Activated CD4-positive, alpha-beta T cell treated with anti-CD3 and anti-CD28 coated beads for 48 hours (primary cell): ENCODE measurements at regions not wholly inside any gene's neighbourhood (a gene's known extent, or its start where the extent isn't known, plus 50 kb on each side); places are given as distances from the start of the nearest gene placed in this dataset.
"Not testable (repeated sequence)": the region's sequence is repeated elsewhere in the genome, so short reads cannot be mapped to it uniquely, and the experiment has no call there.

Experiments
- DNase-seq: peaks from one replicate; pipeline ENCODE4 v3.0.0-alpha.2; 2020

DNA sequence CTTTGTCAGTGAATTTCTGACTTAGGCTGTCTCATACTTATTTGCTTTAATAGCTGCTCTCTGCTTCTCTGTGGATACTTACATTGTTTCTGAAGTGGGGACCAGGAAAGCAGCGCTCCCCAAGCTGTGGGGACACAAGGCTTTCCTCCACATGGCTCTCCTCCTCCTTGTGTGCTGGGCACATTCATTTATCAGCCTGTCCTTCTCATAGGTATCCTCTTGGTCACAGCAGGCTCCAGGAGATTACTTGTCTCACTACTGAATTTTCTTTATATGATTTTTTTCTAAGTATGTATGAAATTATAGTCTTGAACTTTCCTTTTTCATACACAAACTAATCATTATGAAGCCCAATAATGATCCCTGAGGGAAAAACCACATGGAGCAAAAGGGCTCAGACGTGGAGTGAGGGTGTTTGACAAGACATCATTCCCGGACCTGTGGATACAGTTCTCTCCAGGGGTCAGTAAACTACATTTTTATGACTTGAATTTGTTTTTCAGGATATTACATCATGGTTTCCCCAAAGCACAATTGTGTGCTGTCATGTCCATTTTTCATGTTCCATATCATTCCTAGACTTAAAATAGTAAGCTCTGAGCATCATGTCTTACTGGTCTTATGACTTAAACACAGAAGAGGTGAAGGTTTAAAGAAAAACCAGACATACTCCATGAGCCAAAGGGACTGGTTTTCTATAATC is 234.5 kb downstream of the PCSK1 start:
- no peak for DNase-seq

DNA sequence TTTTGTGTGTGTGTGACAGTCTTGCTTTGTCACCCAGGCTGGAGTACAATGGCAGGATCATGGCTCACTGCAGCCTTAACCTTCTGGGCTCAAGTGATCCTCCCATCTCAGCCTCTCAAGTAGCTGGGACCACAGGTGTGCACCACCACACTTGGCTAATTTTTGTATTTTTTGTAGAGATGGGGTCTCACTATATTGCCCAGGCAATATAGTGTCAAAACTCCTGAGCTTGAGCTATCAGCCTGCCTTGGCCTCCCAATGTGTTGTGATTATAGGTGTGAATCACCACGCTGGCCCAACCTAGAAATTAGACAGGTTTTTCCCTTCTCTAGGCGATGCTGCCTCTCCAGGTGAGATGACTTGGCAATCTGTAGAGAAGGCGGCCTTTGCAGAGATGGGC is 235.3 kb downstream of the PCSK1 start:
- not testable (repeated sequence) for DNase-seq

DNA sequence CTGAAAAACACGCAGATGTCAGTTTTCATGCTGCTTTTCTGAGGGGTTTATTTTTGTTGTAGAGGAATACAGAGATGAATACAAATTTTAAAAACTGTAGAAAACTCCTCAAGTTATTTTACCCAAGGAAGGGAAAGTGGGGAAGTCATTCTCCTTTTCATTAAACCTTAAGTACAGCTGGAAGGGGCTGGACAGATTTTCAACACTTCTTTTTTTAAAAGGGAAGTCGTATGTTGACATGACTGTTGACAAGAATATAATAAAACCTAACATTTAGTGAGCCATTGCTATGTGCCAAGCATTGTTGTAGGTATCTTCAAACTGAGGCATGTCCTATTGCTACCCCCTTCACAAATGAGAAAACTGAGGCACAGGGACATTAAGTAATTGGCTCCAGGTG is 235.7 kb upstream of the ELL2 start:
- no peak for DNase-seq

DNA sequence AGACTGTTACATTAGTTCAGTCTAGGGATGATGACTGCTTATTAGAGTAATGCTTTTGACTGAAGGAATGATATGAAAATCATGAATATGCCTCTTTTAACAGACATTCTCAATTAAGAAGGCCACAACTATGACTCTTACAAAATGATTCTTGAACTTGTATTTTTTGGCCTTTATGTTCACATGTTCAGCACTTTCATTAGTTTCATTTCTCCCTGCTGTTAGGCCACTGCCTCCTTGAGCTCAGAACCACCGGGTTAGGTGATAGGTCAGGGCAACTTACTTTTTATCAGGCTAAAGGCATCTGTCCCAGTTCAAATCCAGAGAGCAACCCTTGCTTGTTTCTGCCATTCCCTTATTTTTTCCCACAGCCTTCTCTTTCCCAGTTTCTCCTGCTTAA is 235.2 kb upstream of the ELL2 start:
- no peak for DNase-seq

DNA sequence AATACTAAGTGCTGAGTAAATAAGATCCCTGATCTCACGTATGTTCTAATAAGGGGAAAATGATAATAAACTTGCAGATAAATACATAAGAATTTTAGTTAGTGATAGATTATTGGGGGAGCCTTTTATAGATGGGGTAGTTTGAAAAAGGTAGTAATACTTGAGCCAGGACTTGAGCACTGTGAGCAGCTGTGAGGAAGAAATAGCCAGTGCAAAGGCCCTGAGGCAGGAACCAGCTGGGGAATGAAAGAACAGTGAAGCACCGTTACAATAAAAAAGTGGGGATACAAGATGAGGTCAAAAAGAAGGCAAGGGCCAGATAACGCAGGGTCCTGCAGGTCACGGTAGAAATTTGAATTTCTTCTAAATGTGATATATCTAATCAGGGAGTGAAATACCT is 234.8 kb upstream of the ELL2 start:
- no peak for DNase-seq

DNA sequence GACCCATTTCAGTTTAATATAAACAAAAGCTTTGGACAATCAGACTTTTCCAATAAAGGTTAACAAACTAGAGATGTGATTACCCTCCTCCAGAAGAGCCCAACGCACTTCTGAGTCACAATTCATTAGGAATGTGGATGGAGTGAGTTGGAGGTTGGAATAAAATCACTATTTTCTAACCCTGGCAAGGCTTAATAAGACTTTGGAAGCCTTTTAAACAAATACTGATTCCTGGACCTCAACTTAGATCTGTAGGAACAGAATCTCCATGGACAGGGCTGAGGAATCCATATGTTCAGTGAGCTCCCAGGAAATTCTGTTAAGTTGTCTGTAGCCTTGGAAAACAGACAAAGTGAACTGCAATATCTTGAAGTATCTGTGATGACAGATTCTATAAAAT is 233.5 kb upstream of the ELL2 start:
- no peak for DNase-seq

DNA sequence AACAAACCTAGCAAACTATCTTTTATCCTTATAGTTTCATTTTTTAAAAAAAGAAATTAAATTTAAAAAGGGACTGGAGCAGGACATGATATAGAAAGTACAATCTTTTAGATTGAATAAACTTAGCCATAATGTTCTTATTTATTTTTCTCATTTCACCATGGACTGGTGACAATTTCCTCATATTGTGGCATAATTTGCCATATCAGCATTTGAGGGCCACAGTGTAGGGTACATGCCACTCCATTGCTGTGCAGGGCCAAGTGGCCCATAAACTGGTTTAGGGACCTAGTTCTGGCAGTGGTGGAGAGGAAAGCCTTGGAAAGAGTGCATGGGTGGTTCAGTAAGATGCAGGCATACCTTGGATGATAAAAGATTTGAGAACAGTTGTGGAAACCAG is 232.9 kb upstream of the ELL2 start:
- DNase-seq, result no peak

DNA sequence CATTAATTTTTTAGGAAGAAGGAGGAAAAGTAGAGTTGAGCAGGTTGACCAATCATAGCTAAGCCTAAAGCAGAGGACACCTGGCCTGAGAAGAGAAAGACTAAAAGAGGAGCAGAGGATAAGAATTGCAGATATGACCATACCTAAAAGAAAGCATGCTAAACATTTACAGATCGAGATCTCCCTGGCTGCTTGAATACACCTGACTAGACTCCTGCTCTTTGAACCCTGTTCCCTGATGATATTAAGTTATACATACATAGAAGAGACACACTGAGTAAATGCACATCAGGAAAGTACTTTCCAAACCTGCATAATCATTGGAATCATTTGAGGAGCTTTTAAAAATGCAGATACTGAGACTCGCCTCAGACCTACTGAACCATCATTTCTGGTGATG is 232.3 kb upstream of the ELL2 start:
- no peak for DNase-seq

DNA sequence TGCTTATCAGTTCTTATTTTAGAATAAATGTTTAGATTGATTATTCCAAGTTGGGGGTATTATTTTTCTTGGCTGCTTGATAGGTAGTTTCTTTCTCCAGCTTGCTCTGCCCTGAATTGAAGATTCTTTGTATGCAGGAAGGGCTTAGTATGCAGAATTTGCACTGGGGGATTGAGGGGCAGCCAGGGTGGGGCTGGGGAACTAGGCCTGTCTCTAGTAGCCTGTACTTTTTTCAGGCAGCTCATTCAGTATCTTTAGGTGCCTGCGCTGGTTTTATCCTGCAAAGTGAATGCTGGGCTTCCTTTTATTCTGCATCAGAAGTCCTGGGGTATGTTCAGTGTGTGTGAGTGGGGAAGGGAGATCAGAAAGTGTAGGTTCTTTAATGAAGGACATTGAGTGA is 228.3 kb upstream of the ELL2 start:
- no peak for DNase-seq

DNA sequence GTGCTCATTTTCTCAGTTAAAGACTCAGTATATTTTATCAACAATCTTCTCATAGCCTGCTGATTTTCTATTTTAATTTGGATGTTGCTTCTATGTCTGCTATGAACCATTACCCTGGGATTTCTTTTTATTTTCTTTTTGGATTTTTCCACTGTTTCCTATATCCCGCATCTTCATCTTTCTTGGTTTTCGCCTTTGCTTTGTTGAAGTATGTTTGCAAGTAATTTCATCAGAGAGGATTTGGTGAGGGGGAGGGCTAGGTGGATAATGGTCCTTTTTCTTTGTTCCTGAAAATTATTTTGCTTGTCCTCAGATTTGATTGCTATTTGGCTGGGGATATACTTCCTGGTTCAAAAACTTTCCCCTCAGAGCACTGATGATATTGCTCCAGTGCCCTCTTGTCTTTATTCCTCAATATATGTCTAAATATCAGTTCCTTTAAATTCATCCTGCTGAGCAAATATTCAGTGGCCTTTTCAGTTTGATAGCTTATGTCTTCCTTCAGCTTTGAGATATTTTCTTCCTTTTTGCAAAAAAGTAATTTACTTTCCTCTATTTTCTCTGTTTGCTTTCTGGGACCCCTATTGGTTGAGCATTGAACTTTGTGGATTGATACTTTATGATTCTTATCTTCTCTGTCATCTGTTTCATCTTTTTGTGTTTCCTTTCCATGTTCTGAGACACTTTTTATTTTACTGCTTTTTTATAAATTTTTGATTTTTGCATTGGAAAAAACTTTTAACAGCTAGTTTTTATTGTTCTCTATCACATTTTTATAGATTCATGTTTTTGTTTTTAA is 227.6 kb upstream of the ELL2 start:
- DNase-seq, result no peak

DNA sequence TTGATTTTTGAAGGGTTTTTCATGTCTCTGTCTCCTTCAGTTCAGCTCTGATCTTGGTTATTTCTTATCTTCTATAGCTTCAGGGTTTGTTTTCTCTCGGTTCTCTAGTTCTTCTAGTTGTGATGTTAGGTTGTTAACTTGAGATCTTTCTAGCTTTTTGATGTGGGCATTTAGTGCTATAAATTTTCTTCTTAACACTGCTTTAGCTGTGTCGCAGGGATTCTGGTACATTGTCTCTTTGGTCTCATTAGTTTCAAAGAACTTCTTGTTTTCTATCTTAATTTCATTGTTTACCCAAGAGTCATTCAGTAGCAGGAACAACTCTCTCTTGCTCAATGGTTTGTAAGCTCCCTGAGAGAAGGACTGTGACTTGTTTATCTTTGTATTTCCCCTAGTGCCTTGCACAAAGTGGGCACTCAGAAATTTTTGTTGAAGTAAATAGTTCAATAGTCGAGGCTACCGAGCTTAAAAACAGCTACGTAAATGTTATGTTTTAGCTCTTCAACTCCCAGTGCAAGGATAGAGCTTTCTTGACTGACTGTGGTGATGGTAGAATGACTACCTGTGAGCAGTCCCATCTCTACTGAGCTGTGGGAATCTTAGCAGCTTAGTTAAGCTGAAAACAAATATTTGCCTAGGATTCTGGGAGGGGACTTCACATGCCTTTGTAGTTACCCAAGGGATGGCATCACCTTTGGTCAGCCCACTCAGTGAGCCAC is 225.8 kb upstream of the ELL2 start:
- no peak for DNase-seq

DNA sequence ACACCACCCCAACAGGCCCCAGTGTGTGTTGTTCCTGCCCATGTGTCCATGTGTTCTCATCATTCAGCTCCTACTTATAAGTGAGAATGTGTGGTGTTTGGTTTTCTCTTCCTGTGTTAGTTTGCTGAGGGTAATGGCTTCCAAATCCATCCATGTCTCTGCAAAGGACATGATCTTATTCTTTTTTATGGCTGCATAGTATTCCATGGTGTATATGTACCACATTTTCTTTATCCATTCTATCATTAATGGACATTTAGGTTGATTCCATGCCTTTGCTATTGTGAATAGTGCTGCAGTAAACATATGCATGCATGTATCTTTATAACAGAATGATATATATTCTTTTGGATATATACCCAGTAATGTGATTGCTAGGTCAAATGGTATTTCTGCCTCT is 222.9 kb upstream of the ELL2 start:
- not testable (repeated sequence) for DNase-seq

DNA sequence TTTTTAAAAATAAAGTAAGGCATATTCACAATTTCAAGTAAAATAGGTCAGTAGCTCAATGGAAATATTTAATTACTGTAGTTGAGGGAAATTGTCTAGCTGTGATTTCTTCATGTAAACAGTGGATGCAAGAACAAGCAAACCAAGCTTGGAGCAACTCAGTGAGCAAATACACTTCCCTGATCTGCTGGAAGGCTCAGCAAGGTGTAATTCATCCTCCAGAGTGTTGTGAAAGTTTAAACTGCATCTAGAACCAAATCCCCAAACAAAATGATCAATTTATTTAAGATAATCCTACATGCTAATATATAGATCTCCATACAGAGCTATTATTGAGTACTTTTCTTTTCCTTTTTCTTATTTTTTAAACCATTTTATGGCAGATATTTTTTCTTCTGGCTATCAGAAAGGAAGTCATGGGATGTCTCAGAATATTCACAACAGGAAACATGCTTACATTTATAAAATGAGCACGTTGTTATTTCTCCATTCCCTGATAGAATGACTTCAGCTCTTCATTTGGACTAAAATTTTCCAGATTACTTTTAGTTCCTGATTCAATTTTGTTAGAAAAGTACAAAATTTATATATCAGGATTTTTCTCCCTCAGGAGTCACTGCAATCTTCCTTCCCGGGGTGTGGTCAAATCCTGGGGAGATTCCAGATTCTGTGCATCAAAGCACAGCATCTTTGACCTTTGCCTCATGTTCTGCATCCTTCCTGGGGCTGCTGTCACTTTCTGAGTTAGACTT is 219.2 kb upstream of the ELL2 start:
- no peak for DNase-seq

DNA sequence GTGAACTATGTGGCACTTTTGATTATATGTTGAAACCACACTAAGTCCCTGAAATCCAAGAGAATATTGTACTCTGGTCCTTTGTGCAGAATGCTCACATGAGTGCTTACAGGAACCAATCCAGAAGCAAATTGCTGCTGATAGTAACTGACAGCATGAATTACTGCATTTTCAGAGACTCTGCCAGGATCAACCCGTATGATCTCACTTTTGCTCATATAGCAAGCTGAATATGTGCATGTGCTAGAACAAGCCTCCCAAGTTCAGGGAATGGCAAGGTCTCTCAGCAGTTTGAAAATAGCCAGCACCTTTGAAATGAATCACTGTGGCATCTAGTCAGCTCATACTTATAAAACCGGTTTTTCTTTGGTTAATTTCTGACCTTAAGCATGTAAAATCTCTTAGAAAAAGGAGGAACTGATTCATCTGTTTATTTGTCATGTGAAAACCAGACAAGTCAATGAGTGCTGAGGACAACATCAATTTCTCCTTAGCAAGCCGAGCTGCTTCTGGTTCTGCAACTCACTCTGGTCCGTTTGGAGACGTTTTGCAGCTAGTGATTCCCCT is 215.7 kb upstream of the ELL2 start:
- no peak for DNase-seq

DNA sequence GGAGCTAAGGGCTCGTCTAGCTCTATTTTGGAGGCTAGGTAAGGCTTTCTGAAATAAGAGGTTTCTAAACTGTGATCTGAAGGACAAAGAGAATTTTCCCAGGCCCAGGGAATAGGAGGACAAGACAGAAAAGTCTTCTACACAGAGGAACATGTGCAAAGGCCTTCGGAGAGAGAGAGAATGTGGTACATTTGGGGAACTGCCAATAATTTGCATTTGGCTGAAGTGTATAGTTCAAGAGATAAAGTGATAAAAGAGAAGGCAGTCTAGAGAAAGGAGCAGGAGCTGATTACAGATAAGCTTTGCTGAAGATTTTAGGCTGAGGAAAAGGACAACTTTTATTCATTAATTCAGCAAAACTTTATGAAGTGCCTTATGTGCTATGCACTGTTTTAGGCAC is 214.4 kb upstream of the ELL2 start:
- no peak for DNase-seq

DNA sequence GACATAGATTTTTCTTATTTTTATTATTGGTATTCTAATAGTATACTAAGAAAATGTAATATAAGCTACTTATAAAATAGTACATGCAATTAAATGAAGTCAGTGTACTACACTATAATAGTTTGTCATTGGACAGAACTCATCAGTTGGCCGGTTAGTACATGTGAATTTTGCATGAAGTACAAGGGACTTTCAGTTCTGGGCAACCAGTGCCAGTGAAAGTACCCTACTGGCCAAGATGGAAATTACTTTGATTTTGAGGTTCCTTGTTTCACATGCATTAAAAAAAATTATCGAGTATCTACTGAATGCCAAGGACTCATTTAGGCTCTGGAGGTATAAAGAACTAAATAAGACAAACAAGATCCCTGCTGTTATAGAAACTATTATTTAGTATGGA is 213.4 kb upstream of the ELL2 start:
- DNase-seq, result no peak

DNA sequence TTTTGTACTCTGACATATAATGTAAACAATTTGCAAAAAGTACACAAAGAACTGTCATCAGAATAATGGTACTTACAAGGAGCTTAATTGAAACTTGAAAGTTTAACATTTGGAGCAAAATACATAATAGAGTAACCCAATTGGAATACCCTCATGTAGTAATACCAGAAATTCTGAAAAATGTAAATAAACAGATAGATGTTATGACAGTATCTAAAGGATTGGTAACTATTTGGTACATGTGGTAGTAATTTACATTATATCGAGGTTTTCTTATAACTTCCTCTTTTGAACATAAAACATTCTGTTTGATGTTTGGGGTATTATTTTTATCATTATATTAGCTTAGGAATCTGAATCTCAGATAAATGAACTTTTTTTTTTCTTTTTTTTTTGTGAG is 211.7 kb upstream of the ELL2 start:
- DNase-seq, result no peak

DNA sequence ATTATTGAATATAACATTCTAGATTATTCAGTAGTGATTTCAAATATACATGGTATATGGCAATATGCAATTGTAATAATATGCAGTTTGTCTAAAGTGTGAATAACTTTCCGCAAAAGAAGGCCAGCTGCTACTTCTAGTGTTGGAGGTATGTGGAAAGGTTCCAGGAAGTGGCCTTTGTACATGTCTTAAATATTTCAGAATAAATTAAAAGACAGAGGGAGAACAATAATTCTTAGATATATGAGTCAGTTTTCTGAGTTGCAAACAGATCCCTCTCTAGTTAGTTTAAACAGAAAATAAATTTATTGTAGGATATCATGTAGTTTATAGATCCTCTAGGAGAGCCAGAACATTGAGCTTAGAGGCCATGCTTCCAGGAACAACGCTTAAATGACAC is 210.8 kb upstream of the ELL2 start:
- DNase-seq, result no peak

DNA sequence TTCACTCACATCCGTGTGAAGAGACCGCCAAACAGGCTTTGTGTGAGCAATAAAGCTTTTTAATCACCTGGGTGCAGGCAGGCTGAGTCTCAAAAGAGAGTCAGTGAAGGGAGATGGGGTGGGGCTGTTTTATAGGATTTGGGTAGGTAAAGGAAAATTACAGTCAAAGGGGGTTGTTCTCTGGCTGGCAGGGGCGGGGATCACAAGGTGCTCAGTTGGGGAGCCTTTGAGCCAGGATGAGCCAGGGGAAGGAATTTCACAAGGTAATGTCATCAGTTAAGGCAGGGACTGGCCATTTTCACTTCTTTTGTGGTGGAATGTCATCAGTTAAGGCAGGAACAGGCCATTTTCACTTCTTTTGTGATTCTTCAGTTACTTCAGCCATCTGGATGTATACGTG is 210.3 kb upstream of the ELL2 start:
- DNase-seq, result not testable (repeated sequence)

DNA sequence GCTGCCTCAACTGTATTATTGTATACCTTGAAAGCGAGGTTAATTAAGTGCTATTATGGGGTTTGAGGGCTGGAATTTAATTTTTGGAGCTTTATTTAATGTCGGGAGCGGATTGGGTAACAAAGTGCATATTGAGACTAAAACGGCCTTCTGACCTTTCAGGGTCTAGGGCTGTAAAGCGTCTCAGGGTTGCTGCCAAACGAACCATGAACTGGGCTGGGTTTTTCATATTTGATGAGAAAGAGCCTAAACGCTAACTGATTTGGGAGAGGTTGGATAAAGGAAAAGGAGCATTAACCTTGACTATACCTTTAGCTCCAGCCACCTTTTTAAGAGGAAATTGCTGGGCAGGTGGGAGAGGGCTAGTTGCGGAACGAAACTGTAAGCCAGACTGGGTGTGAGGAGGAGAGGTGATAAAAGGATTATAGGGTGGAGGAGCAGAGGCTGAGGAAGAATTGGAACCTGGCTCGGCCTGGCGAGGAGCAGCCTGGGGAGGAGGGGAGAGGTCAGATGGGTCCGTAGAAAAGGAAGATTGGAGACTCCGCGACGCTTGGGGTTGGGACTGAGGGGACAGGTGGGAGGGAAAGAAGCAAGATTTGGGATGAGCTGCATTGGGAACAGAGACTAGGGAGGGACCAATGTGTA is 209.0 kb upstream of the ELL2 start:
- DNase-seq, result not testable (repeated sequence)

DNA sequence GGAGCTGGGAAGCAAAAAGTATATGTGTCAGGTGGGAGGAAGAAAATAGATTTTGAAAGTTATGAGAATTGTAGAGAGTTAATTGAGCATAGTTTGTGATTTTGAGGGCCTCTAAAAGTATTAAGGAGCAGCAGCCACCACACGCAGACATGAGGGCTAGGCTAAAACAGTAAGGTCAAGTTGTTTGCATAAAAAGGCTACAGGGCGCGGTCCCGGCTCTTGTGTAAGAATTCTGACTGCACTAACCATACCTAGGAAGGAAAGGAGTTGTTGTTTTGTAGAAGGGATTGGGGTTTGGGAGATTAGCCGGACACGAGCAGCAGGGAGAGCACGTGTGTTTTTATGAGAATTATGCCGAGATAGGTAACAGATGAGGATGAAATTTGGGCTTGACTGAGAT is 207.2 kb upstream of the ELL2 start:
- DNase-seq, result not testable (repeated sequence)

DNA sequence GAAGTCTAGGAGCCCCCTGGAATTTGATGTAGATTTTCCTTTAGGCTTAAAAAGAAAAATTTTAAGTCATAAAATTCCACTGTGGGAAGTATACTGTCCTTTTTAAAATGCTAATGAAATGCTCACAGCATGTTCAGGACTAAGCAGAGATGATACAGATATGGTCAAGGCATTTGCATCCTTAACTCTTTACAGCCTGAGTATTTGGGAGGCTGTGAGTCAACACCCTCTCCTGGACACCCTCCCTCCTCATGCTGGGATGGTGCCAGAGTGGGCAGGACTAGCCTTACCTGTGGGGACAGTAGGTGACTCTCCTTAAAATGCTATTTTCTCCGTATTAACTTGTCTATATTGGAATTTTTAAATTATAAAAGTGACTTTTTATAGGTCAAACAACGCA is 197.4 kb upstream of the ELL2 start:
- no peak for DNase-seq
